GM21717 (cell line): ENCODE measurements at regions not wholly inside any gene's neighbourhood (a gene's known extent, or its start where the extent isn't known, plus 50 kb on each side); places are given as distances from the start of the nearest gene placed in this dataset.
"Not testable (repeated sequence)": the region's sequence is repeated elsewhere in the genome, so short reads cannot be mapped to it uniquely, and the experiment has no call there.

Experiments used
- ATAC-seq: cut with Tn5 transposase; IDR thresholded peaks from one replicate; pipeline ENCODE4 v1.9.1; 2021; ENCODE audit warnings: mild to moderate bottlenecking, moderate library complexity; ENCODE audit not compliant: unreplicated experiment

DNA sequence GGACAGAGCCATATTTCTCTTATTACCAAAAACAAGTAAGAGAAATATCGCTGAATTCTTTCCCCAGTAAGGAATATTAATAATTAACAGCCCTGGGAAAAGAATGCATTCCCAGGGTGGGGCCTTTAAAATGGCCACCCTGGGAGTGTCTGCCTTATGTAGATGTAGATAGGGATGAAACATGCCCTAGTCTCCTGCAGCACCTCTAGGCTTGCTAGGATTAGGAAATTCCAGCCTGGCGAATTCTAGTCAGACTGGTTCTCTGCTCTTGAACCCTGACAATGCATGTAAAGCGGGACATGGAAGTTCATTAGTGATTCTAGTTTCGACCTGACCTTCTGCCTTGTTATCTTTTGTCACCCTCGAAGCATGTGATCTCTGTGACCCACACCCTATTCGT is 405.2 kb upstream of the MAP2 start:
- not testable (repeated sequence) for ATAC-seq

DNA sequence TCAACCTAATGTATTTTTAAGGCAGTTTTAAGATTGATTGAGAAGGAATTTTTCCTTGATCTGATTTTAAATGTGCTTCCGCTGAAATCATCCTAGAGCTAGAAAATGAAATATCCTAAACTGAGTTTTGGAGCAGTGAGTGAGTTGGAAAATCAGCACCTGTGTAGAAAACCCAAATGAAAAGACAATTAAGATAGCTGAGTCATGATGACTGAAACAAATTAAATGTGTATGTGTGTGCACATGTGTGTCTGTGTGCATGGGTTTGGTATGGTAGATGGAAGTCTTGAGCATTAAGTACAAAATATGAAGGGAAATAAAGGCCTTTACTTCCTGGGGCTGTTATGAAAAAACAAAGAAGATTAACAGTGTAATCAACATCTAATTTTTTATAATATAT is 394.6 kb upstream of the MAP2 start:
- ATAC-seq: no peak

- no peak for ATAC-seq
Observed at GRCh38 chr2:209044307-209044706, 379.5 kb upstream of the MAP2 start.

DNA sequence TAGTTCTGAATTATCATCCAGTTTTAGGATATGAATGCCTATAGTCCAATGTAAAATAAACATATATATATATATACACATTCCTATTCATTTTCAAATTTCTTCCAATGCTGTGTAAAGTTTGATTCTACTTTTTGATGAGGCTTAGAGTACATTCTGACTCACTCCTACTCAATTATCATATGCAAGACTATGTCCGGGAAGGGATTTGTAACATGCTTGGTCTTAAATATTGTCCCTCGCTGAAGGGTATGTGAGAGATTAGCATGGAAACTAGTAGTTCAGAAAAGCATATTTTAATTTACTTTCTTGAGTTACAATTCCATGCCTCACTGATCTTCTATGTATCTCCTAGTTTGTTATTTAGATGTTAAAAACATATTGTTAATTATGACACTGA is 377.7 kb upstream of the MAP2 start:
- no peak for ATAC-seq

GRCh38 chr2:209049608-209050007 is 374.2 kb upstream of the MAP2 start:
- ATAC-seq: no peak

- ATAC-seq: no peak
Observed at GRCh38 chr2:209062210-209062609, 361.6 kb upstream of the MAP2 start.

DNA sequence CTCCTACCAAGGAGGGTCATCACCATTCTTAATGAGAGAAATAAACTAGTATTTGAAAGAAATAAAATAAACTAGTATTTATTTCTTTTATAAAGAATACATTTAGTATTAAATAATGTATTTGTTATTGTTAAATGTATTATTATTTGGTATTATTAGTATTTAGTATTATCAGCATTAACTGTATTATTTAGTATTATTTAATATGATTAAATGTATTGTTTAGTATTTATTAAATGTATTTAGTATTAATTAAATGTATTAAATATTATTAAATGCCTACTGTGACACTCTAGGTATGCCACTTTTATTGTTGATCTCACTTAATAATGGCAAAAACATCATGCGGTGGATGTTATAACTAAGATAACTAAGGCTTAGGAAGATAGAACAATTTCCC is 353.6 kb upstream of the MAP2 start:
- ATAC-seq: no peak

- no peak for ATAC-seq
Observed at GRCh38 chr2:209073151-209073550, 350.7 kb upstream of the MAP2 start.

- ATAC-seq: no peak
Observed at GRCh38 chr2:209074711-209075110, 349.1 kb upstream of the MAP2 start.

DNA sequence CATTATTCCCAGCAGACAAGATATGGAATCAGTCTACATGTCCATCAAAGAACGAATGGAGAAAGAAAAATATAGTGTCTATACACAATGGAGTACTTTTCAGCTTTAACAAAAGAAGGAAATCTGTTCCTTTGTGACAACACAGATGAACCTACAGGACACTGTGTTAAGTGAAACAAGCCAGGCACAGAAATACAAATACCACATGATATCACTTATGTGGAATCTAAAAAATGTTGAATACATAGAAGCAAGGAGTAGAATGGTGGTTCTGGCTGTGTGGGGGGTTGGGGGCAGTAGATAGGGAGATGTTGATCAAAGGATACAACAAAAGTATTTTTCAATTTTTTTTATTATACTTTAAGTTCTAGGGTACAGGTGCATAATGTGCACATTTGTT is 347.7 kb upstream of the MAP2 start:
- no peak for ATAC-seq

- ATAC-seq: no peak
Observed at GRCh38 chr2:209086761-209087160, 337.1 kb upstream of the MAP2 start.

DNA sequence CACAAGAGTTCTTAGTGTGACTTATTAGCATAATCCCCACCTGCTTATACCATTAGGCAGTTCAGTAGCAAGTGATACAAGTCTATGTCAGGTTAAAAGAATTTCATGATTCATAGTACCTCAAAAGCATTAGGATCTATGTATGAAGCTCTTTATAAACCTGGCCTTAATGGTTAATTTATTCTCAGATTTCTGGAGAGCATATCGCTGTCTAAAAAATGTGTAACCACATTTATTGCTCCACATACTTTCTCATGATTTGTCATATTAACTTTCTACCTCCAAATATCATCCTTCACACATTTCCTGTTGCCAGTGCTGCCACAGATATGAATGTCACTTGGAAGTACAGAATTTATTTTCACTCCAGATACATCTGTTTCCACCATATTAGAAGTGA is 332.8 kb upstream of the MAP2 start:
- no peak for ATAC-seq

DNA sequence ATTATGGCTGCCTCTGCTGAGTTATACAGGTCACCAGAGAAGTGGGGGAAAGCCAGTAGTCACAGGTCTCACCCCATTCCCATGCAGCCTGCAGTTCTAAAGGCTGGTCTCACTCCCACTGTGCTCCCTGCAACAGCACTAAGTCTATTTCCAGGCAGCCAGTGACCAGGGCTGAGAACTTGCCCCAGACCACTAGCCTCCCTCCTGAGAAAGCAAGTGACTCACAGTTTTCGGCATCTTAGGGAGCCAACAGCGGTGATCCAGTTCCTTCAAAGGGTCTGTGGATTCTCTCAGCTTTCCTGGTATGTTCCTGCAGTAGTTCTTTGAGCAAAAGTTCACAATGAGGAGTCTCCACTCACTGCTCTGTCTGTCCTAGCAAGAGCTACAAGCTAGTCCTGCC is 329.6 kb upstream of the MAP2 start:
- ATAC-seq: no peak

DNA sequence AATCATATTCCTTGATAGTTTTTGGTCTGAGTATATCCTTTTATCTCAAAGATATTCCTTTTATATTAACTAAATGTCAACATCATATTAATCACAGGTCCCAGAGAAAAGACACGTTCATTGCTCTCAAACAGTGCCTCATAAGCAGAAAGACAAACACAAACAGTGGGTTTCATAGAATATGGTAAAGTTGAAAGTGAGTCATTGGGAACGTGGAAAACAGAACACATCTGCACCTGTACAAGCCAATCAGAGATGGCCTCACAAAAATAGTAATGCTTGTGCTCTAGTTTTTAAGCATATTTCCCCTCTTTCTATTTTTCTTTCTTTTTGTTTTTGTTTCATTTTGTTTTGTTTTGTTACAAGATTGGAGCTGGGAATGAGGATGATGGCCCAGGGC is 328.4 kb upstream of the MAP2 start:
- no peak for ATAC-seq

GRCh38 chr2:209097168-209097567 is 326.7 kb upstream of the MAP2 start:
- ATAC-seq: no peak

DNA sequence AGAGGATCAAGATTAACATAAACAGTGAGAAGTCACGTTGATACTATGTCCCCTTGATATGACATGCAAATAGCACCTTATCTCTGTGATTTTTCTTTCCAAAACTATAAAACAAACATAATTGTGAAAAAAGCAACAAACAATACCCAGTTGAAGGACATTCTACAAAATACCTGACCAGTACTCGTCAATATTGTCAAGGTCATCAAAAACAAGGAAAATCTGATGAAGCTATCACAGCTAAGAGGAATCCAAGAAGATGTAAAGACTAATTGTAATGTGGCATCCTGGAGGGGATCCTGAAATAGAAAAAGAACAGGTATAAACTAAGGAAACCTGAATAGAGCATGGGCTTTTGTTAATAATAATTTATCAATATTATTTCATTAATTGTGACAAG is 321.5 kb upstream of the MAP2 start:
- ATAC-seq: no peak

DNA sequence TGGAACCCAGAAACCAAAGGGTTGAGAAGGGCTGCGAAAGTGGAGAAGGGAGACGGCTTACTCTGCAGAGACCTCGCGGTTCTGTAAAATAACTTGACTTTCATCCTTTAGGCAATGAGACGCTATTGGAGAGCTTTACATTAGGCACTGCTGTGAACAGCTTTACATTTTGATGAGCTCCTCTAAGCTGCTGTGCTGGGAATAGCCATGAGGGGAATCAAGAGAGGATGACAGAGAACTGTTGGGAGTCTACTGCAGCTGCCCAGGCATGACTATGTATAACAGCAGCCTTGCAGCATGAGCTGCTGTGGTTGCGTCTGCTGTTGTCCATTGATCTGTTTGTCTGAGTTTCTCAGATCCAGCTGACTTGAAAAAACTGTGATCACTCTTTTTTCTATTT is 310.8 kb upstream of the MAP2 start:
- ATAC-seq: no peak

GRCh38 chr2:209114588-209115240 is 309.1 kb upstream of the MAP2 start:
- ATAC-seq: no peak

DNA sequence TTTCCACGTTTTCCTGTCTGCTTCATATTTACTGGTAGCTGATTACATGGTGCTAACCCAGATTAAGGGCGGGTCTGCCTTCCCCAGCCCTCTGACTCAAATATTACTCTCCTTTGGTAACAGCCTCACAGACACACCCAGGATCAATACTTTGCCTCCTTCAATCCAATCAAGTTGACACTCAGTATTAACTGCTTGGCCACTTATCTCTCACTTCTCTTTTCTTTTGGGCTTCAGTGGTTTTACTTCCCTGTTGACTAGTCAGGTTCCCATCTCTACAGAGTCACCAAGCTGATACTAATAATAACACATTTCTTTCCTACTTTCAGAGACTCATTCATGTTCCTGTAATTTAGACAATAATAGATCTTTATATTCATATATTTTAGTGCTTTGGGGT is 302.2 kb upstream of the MAP2 start:
- ATAC-seq: peak; percentile 99

DNA sequence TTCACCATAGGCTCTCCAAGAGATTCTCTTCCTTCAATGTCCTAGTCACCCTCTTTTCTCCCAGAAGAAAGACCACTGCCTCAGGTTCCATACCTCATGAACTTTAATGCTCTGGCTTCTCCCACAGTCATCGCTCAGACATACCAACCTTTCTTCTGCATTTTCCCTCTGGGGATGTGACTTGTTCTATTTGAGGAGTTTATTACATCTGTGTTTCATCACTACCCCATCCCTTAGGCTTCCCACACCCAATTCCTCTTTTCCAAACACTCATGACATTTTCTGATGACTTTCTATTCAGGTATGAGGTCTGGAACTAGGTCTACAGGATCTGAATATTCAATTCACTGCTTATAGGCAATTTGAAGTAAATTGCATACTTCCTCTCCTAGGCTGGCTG is 298.6 kb upstream of the MAP2 start:
- ATAC-seq: no peak

GRCh38 chr2:209138079-209138478 is 285.8 kb upstream of the MAP2 start:
- no peak for ATAC-seq

GRCh38 chr2:209141142-209141541 is 282.7 kb upstream of the MAP2 start:
- ATAC-seq: no peak

- no peak for ATAC-seq
Observed at GRCh38 chr2:209141818-209142217, 282.0 kb upstream of the MAP2 start.
